Fibroblast of lung (primary cell): ENCODE measurements at regions not wholly inside any gene's neighbourhood (a gene's known extent, or its start where the extent isn't known, plus 50 kb on each side); places are given as distances from the start of the nearest gene placed in this dataset.

Source experiments
- DNase-seq, 2 donors: peaks; one replicate each; pipeline versions ENCODE4 v3.0.0 to v3.0.0-alpha.2; 2010; ENCODE audit warnings: low read depth in 2 of 2
- H2AFZ ChIP-seq: 2 replicates; pipeline ENCODE4 v1.5.1; 2012; ENCODE audit warnings: low read length, control low read depth, inconsistent platforms
- H3K27ac ChIP-seq: 2 replicates; pipeline ENCODE4 v1.5.1; 2011; ENCODE audit warnings: low read length, control low read depth; ENCODE audit not compliant: insufficient read depth
- H3K27me3 ChIP-seq: 2 replicates; pipeline ENCODE4 v1.5.1; 2011; ENCODE audit warnings: mild to moderate bottlenecking, low read length; ENCODE audit not compliant: control insufficient read depth, insufficient read depth
- H3K36me3 ChIP-seq: 2 replicates; pipeline ENCODE4 v1.5.1; 2011; ENCODE audit warnings: low read length; ENCODE audit not compliant: control insufficient read depth, insufficient read depth
- H3K4me1 ChIP-seq: 2 replicates; pipeline ENCODE4 v1.5.1; 2011; ENCODE audit warnings: low read length; ENCODE audit not compliant: control insufficient read depth, insufficient read depth; ENCODE audit errors: extremely low read depth
- H3K4me2 ChIP-seq: 2 replicates; pipeline ENCODE4 v1.5.1; 2011; ENCODE audit warnings: low read length, control low read depth; ENCODE audit not compliant: insufficient read depth; ENCODE audit errors: extremely low read depth
- H3K4me3 ChIP-seq, 4 experiments: fragments of 200-600 bp in 1 of 4; sonication (generic) in 1 of 4; replicated peaks in 1 of 4; 2 replicates each; pipeline ENCODE4 v1.5.1; 2011 to 2016; ENCODE audit warnings: low read length in 4 of 4, low read depth in 3 of 4, mild to moderate bottlenecking in 3 of 4, control low read depth in 2 of 4, inconsistent platforms in 1 of 4, mixed read lengths in 1 of 4; ENCODE audit not compliant: insufficient read depth in 1 of 4; ENCODE audit errors: control extremely low read depth in 1 of 4
- H3K79me2 ChIP-seq: 2 replicates; pipeline ENCODE4 v1.5.1; 2012; ENCODE audit warnings: mild to moderate bottlenecking, low read length, inconsistent platforms; ENCODE audit not compliant: control insufficient read depth, insufficient read depth
- H3K9ac ChIP-seq: 2 replicates; pipeline ENCODE4 v1.5.1; 2011; ENCODE audit warnings: mild to moderate bottlenecking, low read length, control low read depth; ENCODE audit not compliant: insufficient read depth
- H3K9me3 ChIP-seq: 2 replicates; pipeline ENCODE4 v1.5.1; 2012; ENCODE audit warnings: low read depth, low read length; ENCODE audit not compliant: control insufficient read depth, insufficient read depth
- H4K20me1 ChIP-seq: 2 replicates; pipeline ENCODE4 v1.5.1; 2011; ENCODE audit warnings: low read length; ENCODE audit not compliant: control insufficient read depth, insufficient read depth; ENCODE audit errors: extremely low read depth
- EZH2 ChIP-seq: IDR thresholded peaks from 2 replicates; pipeline ENCODE4 v1.5.1; 2012; ENCODE audit warnings: low read length, control low read depth, mild to moderate bottlenecking; ENCODE audit errors: missing control alignments
- TF ChIP-seq, protein P1 (sequence below), 2 donors: IDR thresholded peaks in 1 of 2; conservative IDR thresholded peaks in 1 of 2; 1 replicate in 1 of 2; 2 replicates in 1 of 2; pipeline ENCODE4 v1.5.1; 2011 to 2012; ENCODE audit warnings: low read length in 2 of 2, control low read depth in 1 of 2, inconsistent platforms in 1 of 2, low read depth in 1 of 2, mild to moderate bottlenecking in 1 of 2

GRCh38 chrX:94107981-94108380, 434.0 kb downstream of the FAM133A start:
- Histone ChIP-seq H4K20me1 (no peaks in the 10 kb centered on the region), H2AFZ (no peak overlapping the region)
- no peak for TF ChIP-seq EZH2
- TF ChIP-seq, protein P1, sequence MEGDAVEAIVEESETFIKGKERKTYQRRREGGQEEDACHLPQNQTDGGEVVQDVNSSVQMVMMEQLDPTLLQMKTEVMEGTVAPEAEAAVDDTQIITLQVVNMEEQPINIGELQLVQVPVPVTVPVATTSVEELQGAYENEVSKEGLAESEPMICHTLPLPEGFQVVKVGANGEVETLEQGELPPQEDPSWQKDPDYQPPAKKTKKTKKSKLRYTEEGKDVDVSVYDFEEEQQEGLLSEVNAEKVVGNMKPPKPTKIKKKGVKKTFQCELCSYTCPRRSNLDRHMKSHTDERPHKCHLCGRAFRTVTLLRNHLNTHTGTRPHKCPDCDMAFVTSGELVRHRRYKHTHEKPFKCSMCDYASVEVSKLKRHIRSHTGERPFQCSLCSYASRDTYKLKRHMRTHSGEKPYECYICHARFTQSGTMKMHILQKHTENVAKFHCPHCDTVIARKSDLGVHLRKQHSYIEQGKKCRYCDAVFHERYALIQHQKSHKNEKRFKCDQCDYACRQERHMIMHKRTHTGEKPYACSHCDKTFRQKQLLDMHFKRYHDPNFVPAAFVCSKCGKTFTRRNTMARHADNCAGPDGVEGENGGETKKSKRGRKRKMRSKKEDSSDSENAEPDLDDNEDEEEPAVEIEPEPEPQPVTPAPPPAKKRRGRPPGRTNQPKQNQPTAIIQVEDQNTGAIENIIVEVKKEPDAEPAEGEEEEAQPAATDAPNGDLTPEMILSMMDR (conservative IDR thresholded peaks at IDR 0.05 in 1 of 2, IDR thresholded peaks at IDR 0.05 in 1 of 2; ENCODE audit: low read depth in 1 of 2, low read length in 2 of 2) = no peak

GRCh38 chrX:94114362-94114761, 440.4 kb downstream of the FAM133A start:
- H3K36me3 ChIP-seq = no peaks in the 10 kb centered on the region
- no peak for DNase-seq
- no peak overlapping the region for H2AFZ ChIP-seq
- no peak overlapping the region for H3K27ac ChIP-seq
- no peak overlapping the region for H3K4me2 ChIP-seq
- TF ChIP-seq, protein P1 (conservative IDR thresholded peaks at IDR 0.05 in 1 of 2, IDR thresholded peaks at IDR 0.05 in 1 of 2; ENCODE audit: low read depth in 1 of 2, low read length in 2 of 2) = no peak
- TF ChIP-seq EZH2 = no peak
- H3K4me3 ChIP-seq = no peak overlapping the region
- H4K20me1 ChIP-seq = no peaks in the 10 kb centered on the region
- no peaks in the 10 kb centered on the region for H3K9me3 ChIP-seq
- H3K4me1 ChIP-seq = no peaks in the 10 kb centered on the region
- H3K27me3 ChIP-seq = no peaks in the 10 kb centered on the region
- H3K9ac ChIP-seq = no peak overlapping the region
- no peaks in the 10 kb centered on the region for H3K79me2 ChIP-seq

More at GRCh38 chrX:94107981-94108380, 434.0 kb downstream of the FAM133A start:
- H3K4me2 ChIP-seq = no peak overlapping the region
- H3K9ac ChIP-seq = no peak overlapping the region
- no peaks in the 10 kb centered on the region for H3K36me3 ChIP-seq
- no peak overlapping the region for H3K27ac ChIP-seq
- H3K4me3 ChIP-seq = no peak overlapping the region
- H3K9me3 ChIP-seq = no peaks in the 10 kb centered on the region
- H3K27me3 ChIP-seq = no peaks in the 10 kb centered on the region
- H3K4me1 ChIP-seq = no peaks in the 10 kb centered on the region
- no peak for DNase-seq
- H3K79me2 ChIP-seq = no peaks in the 10 kb centered on the region

GRCh38 chrX:94121799-94122198, 447.8 kb downstream of the FAM133A start:
- no peaks in the 10 kb centered on the region for H3K79me2 ChIP-seq
- H3K4me2 ChIP-seq = no peak overlapping the region
- H3K9me3 ChIP-seq = no peaks in the 10 kb centered on the region
- DNase-seq = no peak
- no peak overlapping the region for H3K4me3 ChIP-seq
- no peak overlapping the region for H3K27ac ChIP-seq
- H3K27me3 ChIP-seq = no peaks in the 10 kb centered on the region
- H2AFZ ChIP-seq = no peak overlapping the region
- no peaks in the 10 kb centered on the region for H3K4me1 ChIP-seq
- H3K36me3 ChIP-seq = no peaks in the 10 kb centered on the region
- H3K9ac ChIP-seq = no peak overlapping the region
- no peaks in the 10 kb centered on the region for H4K20me1 ChIP-seq
- TF ChIP-seq, protein P1 (conservative IDR thresholded peaks at IDR 0.05 in 1 of 2, IDR thresholded peaks at IDR 0.05 in 1 of 2; ENCODE audit: low read depth in 1 of 2, low read length in 2 of 2) = no peak
- TF ChIP-seq EZH2 = no peak
